ENCODE measurements at regions not wholly inside any gene's neighbourhood (a gene's known extent, or its start where the extent isn't known, plus 50 kb on each side); places are given as distances from the start of the nearest gene placed in this dataset.

GRCh38 chr9:30506749-30507148, 1877.7 kb upstream of the ACO1 start:
- TF ChIP-seq, protein P1, sequence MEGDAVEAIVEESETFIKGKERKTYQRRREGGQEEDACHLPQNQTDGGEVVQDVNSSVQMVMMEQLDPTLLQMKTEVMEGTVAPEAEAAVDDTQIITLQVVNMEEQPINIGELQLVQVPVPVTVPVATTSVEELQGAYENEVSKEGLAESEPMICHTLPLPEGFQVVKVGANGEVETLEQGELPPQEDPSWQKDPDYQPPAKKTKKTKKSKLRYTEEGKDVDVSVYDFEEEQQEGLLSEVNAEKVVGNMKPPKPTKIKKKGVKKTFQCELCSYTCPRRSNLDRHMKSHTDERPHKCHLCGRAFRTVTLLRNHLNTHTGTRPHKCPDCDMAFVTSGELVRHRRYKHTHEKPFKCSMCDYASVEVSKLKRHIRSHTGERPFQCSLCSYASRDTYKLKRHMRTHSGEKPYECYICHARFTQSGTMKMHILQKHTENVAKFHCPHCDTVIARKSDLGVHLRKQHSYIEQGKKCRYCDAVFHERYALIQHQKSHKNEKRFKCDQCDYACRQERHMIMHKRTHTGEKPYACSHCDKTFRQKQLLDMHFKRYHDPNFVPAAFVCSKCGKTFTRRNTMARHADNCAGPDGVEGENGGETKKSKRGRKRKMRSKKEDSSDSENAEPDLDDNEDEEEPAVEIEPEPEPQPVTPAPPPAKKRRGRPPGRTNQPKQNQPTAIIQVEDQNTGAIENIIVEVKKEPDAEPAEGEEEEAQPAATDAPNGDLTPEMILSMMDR (IDR thresholded peaks at IDR 0.05; ENCODE audit: borderline replicate concordance, insufficient read depth, low read depth, low read length), result no peak
- no peak overlapping the region for H3K4me3 ChIP-seq (ENCODE audit: low read depth, low read length)

GRCh38 chr9:30507166-30507565, 1877.3 kb upstream of the ACO1 start:
- TF ChIP-seq, protein P1 (IDR thresholded peaks at IDR 0.05; ENCODE audit: borderline replicate concordance, insufficient read depth, low read depth, low read length), result no peak
- H3K4me3 ChIP-seq (ENCODE audit: low read depth, low read length), result no peak overlapping the region

- TF ChIP-seq, protein P1 (IDR thresholded peaks at IDR 0.05; ENCODE audit: borderline replicate concordance, insufficient read depth, low read depth, low read length), result no peak
- H3K4me3 ChIP-seq (ENCODE audit: low read depth, low read length), result no peak overlapping the region
Measured at GRCh38 chr9:30511666-30512065, 1872.8 kb upstream of the ACO1 start.

GRCh38 chr9:30519166-30519565, 1865.3 kb upstream of the ACO1 start:
- no peak overlapping the region for H3K4me3 ChIP-seq (ENCODE audit: low read depth, low read length)
- TF ChIP-seq, protein P1 (IDR thresholded peaks at IDR 0.05; ENCODE audit: borderline replicate concordance, insufficient read depth, low read depth, low read length), result no peak

DNA sequence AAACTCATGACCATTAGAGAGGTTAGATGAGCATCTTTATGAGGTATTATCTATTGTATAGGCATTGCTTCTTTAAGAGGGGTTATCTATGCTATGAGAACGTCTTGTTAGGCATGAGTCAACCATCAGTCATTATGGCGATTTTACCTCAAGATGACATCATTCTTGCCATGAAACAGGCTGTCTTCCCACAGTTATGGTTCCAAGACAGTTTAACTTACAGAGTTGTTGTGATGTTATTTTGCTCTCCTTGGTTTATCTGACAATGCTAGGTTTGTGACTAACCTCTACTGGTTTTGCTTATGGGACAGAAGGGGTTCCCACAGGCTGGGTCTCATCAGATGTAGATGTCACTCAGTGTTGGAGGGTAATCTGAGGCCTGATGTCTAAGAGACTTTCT, 1864.7 kb upstream of the ACO1 start:
- no peak overlapping the region for H3K4me3 ChIP-seq (ENCODE audit: low read depth, low read length)
- TF ChIP-seq, protein P1 (IDR thresholded peaks at IDR 0.05; ENCODE audit: borderline replicate concordance, insufficient read depth, low read depth, low read length), result no peak

DNA sequence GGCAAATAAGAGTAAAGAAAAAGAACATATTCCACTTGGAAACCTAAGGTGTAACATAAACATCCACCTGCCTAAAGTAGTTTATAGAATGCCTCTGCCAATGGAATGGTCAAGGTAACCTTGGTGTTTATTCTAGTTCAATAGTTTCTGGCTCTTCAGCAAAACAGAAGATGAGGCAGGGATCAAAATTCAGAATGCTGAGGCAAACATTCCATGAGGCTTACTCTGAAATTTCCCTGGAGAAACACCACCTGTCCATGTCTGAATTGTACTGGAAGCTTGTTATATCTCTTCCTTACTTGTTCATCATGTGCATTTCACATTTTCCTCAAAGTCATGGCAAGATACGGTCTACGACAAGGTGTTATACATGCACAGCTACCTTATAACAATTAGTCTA, 1862.4 kb upstream of the ACO1 start:
- H3K4me3 ChIP-seq (ENCODE audit: low read depth, low read length), result no peak overlapping the region
- TF ChIP-seq, protein P1 (IDR thresholded peaks at IDR 0.05; ENCODE audit: borderline replicate concordance, insufficient read depth, low read depth, low read length), result no peak

DNA sequence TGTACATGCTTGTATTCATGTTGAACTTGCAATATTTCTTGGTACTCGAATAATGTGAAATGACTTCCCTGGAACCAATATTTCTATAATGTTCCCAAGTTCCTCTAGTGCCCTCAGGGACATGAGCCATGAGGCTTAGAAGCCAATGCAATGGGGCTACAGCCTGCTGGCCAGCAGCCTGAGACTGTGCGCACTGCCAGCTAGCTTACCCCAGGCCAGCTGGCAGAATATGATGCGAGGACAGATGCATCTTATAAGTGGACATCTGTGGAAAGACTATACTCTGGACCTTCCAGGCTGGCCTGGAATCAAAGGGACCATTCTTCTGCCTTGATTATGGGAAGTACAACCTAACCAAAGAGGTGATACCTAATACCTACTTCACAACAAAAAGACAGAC, 1862.0 kb upstream of the ACO1 start:
- TF ChIP-seq, protein P1 (IDR thresholded peaks at IDR 0.05; ENCODE audit: borderline replicate concordance, insufficient read depth, low read depth, low read length), result no peak
- no peak overlapping the region for H3K4me3 ChIP-seq (ENCODE audit: low read depth, low read length)

Measured in GM12875 (cell line).